IMR-90 (cell line): ENCODE measurements at regions not wholly inside any gene's neighbourhood (a gene's known extent, or its start where the extent isn't known, plus 50 kb on each side); places are given as distances from the start of the nearest gene placed in this dataset.
A peak's percentile ranks its signal among the peaks of the same experiment; 100 is the strongest.

ENCODE experiments used
- ATAC-seq: fragments of 200-7000 bp; cut with Tn5 transposase; 2 replicates; pipeline ENCODE4 v1.9.1; 2020; ENCODE audit warnings: low read depth, mild to moderate bottlenecking, moderate library complexity
- BruUV-seq: library from RNA; stranded (reverse); fragments of 400-500 nt; replicated peaks from 2 replicates; lab custom pipeline; 2021; lab: Mats Ljungman, UMichigan
- CTCF ChIA-PET: fragments of 300-600 bp; formaldehyde crosslinking; extraction: SDS; loops from one replicate; lab custom pipeline; 2021; ENCODE audit warnings: antibody characterized with exemption; lab: Yijun Ruan, JAX
- POLR2A ChIA-PET: fragments of 300-600 bp; sonication (Branson Sonifier 250); formaldehyde crosslinking; loops from one replicate; lab custom pipeline; 2022; ENCODE audit warnings: antibody characterized with exemption; ENCODE audit not compliant: unreplicated experiment; lab: Charles Lee
- DNase-seq: peaks from one replicate; pipeline ENCODE4 v3.0.0; 2013
- H2AFZ ChIP-seq: replicated peaks from 2 replicates; pipeline ENCODE3; 2013; ENCODE audit warnings: low read length, mild to moderate bottlenecking; ENCODE audit not compliant: poor library complexity
- H2AK5ac ChIP-seq: 2 replicates; pipeline ENCODE4 v1.6.1; 2013; ENCODE audit warnings: low read depth, low read length, inconsistent platforms
- H2AK9ac ChIP-seq: replicated peaks from 2 replicates; pipeline ENCODE3; 2013; ENCODE audit warnings: mild to moderate bottlenecking, low read depth, low read length, moderate library complexity; ENCODE audit not compliant: poor library complexity
- H2BK120ac ChIP-seq: 2 replicates; pipeline ENCODE4 v1.6.1; 2013; ENCODE audit warnings: low read depth, low read length, inconsistent platforms
- H2BK15ac ChIP-seq: 3 replicates; pipeline ENCODE4 v1.6.1; 2013; ENCODE audit warnings: low read depth, low read length, inconsistent platforms
- H2BK20ac ChIP-seq: 2 replicates; pipeline ENCODE4 v1.6.1; 2013; ENCODE audit warnings: low read depth, mild to moderate bottlenecking, inconsistent platforms, low read length, moderate library complexity
- H2BK5ac ChIP-seq: 2 replicates; pipeline ENCODE4 v1.6.1; 2013; ENCODE audit warnings: mild to moderate bottlenecking, low read depth, low read length, inconsistent platforms; ENCODE audit not compliant: poor library complexity, severe bottlenecking
- H3K14ac ChIP-seq: replicated peaks from 2 replicates; pipeline ENCODE4 v1.6.1; 2013; ENCODE audit warnings: low read depth, low read length, inconsistent platforms
- H3K18ac ChIP-seq: 2 replicates; pipeline ENCODE4 v1.6.1; 2013; ENCODE audit warnings: low read depth, low read length, control low read depth
- H3K23ac ChIP-seq: 2 replicates; pipeline ENCODE4 v1.6.1; 2013; ENCODE audit warnings: low read depth, low read length, inconsistent platforms
- H3K27ac ChIP-seq: 2 replicates; pipeline ENCODE4 v1.5.1; 2013; ENCODE audit warnings: mild to moderate bottlenecking, control low read depth, low read length; ENCODE audit not compliant: insufficient read depth
- H3K27me3 ChIP-seq: 2 replicates; pipeline ENCODE4 v1.6.1; 2013; ENCODE audit warnings: low read length; ENCODE audit not compliant: control insufficient read depth, insufficient read depth
- H3K36me3 ChIP-seq: 2 replicates; pipeline ENCODE4 v1.6.1; 2013; ENCODE audit warnings: low read length, mixed read lengths; ENCODE audit not compliant: control insufficient read depth, insufficient read depth
- H3K4ac ChIP-seq: 2 replicates; pipeline ENCODE4 v1.6.1; 2013; ENCODE audit warnings: low read depth, low read length, inconsistent platforms
- H3K4me1 ChIP-seq: 2 replicates; pipeline ENCODE4 v1.6.1; 2013; ENCODE audit warnings: low read length, mixed read lengths; ENCODE audit not compliant: control insufficient read depth, insufficient read depth
- H3K4me2 ChIP-seq: 2 replicates; pipeline ENCODE4 v1.6.1; 2013; ENCODE audit warnings: low read depth, mild to moderate bottlenecking, control low read depth, low read length, moderate library complexity
- H3K4me3 ChIP-seq: 2 replicates; pipeline ENCODE4 v1.5.1; 2013; ENCODE audit warnings: low read depth, mild to moderate bottlenecking, control low read depth, low read length, moderate library complexity; ENCODE audit not compliant: insufficient read depth
- H3K56ac ChIP-seq: 2 replicates; pipeline ENCODE4 v1.6.1; 2013; ENCODE audit warnings: low read length, inconsistent platforms; ENCODE audit not compliant: insufficient read depth; ENCODE audit errors: extremely low read depth
- H3K79me1 ChIP-seq, 2 experiments: 2 replicates each; pipeline ENCODE4 v1.6.1; 2013; ENCODE audit warnings: low read length in 2 of 2, inconsistent platforms in 1 of 2, low read depth in 1 of 2
- H3K9ac ChIP-seq: 2 replicates; pipeline ENCODE4 v1.6.1; 2013; ENCODE audit warnings: low read depth, low read length, control low read depth
- H3K9me1 ChIP-seq: 2 replicates; pipeline ENCODE4 v1.6.1; 2013; ENCODE audit warnings: low read length, inconsistent platforms; ENCODE audit not compliant: insufficient read depth
- H3K9me3 ChIP-seq: 2 replicates; pipeline ENCODE4 v1.6.1; 2013; ENCODE audit warnings: low read length; ENCODE audit not compliant: control insufficient read depth, insufficient read depth
- H4K20me1 ChIP-seq: 2 replicates; pipeline ENCODE4 v1.6.1; 2013; ENCODE audit warnings: low read length, inconsistent platforms; ENCODE audit not compliant: insufficient read depth
- H4K5ac ChIP-seq: 2 replicates; pipeline ENCODE4 v1.6.1; 2013; ENCODE audit warnings: mild to moderate bottlenecking, low read depth, low read length, control low read depth
- H4K8ac ChIP-seq, 2 experiments: 2 replicates each; pipeline ENCODE4 v1.6.1; 2013; ENCODE audit warnings: low read depth in 2 of 2, low read length in 2 of 2, control low read depth in 1 of 2, inconsistent platforms in 1 of 2
- H4K91ac ChIP-seq: 2 replicates; pipeline ENCODE4 v1.6.1; 2013; ENCODE audit warnings: low read depth, low read length, inconsistent platforms; ENCODE audit not compliant: insufficient read depth
- CEBPB ChIP-seq: IDR thresholded peaks from 2 replicates; pipeline ENCODE4 v1.6.1; 2012; ENCODE audit warnings: low read depth, low read length, improper control_type of control experiment
- RCOR1 ChIP-seq: IDR thresholded peaks from 2 replicates; pipeline ENCODE4 v1.6.1; 2012; ENCODE audit warnings: mild to moderate bottlenecking, low read length, improper control_type of control experiment; ENCODE audit not compliant: insufficient replicate concordance
- WGBS, 2 experiments: methylation state at CpG; one replicate each; pipeline versions ENCODE4 v1.1.5 to v1.1.7; 2013; ENCODE audit warnings: missing lambda C conversion rate in 2 of 2; ENCODE audit not compliant: insufficient read length in 1 of 2; ENCODE audit errors: extremely low coverage in 2 of 2; 5-methylcytosine and 5-hydroxymethylcytosine counted together
- dilution Hi-C: fragments of 300-500 bp; cut with HindIII; formaldehyde crosslinking; loops from one replicate; pipeline ENCODE4 v1.14.3; 2018; ENCODE audit warnings: low sequenced_read_pairs; ENCODE audit not compliant: unreplicated experiment
- in situ Hi-C: fragments of 300-500 bp; cut with MboI; formaldehyde crosslinking; loops from 3 replicates; pipeline ENCODE4 v1.14.3; 2019; ENCODE audit warnings: low sequenced_read_pairs, inconsistent platforms, mixed read lengths
- intact Hi-C: fragments of 100-400 bp; cut with micrococcal nuclease; formaldehyde crosslinking; loops from 2 replicates; pipeline ENCODE4 v1.10.0; 2022

DNA sequence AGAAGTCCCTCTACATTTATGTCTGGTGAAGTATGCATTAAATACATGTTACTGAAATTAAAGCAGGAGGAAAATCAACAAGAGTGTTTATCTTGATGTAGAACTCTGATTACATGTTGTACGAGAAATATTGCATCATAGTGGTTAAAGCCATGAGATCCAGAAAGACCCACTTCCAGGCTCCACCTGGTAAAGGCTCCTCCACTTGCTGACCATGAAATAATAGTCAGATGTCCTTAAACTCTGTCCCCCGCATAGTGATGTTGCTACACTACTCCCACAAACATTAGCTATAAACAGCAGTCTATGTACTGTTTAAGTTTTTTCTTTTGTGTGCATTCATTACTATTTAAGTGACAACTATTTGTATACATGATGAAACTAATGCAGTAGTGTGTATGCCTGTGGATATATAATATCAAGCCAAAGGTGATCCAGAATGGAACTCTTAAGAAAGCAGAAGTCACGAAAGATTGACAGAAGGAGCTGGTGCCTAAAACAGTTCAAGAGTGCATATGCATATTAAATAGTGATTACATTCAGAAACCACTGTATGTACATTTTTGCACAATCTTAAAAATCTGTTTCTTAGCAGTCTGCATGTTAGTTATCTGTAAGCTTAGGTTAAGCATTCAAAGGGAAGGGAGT lies 264.4 kb upstream of the KCNMB2 start:
- dilution Hi-C loops = no loop called here
- no peak for DNase-seq

More for the DNA sequence above, 264.4 kb upstream of the KCNMB2 start:
- no peak overlapping the region for H3K23ac ChIP-seq
- no peak overlapping the region for H4K91ac ChIP-seq
- ChIA-PET CTCF (no interaction called here), POLR2A (no interaction called here)
- no peak overlapping the region for H2AK9ac ChIP-seq
- no peak overlapping the region for H3K14ac ChIP-seq
- no peaks in the 10 kb centered on the region for H3K79me1 ChIP-seq
- H3K4me3 ChIP-seq = no peak overlapping the region
- H2BK15ac ChIP-seq = no peak overlapping the region
- H2BK20ac ChIP-seq = no peak overlapping the region
- no peaks in the 10 kb centered on the region for H3K9me1 ChIP-seq
- no peak overlapping the region for H2AK5ac ChIP-seq
- no peak overlapping the region for H3K4ac ChIP-seq
- no peaks in the 10 kb centered on the region for H4K20me1 ChIP-seq
- in situ Hi-C loops = no loop called here
- 33% methylated on average over 1 of the region's 3 CpGs; no CpG with 5 or more reads in 1 of the 2 experiments for WGBS, 2 experiments
- no peak overlapping the region for H2AFZ ChIP-seq
- H3K9ac ChIP-seq = no peak overlapping the region
- no peak overlapping the region for H2BK5ac ChIP-seq
- H3K36me3 ChIP-seq = no peaks in the 10 kb centered on the region
- H3K4me1 ChIP-seq = no peaks in the 10 kb centered on the region; the same call in 1 of the 2 replicates
- no peak for TF ChIP-seq RCOR1
- peak; percentile 75 for TF ChIP-seq CEBPB
- intact Hi-C loops = no loop called here
- H3K27ac ChIP-seq = no peak overlapping the region
- no peak overlapping the region for H4K8ac ChIP-seq
- H3K56ac ChIP-seq = no peak overlapping the region
- no peaks in the 10 kb centered on the region for H3K9me3 ChIP-seq
- H3K27me3 ChIP-seq = no peaks in the 10 kb centered on the region
- no peak for ATAC-seq
- no peak overlapping the region for H3K18ac ChIP-seq
- no peak overlapping the region for H3K4me2 ChIP-seq
- H2BK120ac ChIP-seq = no peak overlapping the region
- no peak overlapping the region for H4K5ac ChIP-seq
- BruUV-seq = no TSS peak
